ENCODE measurements at regions not wholly inside any gene's neighbourhood (a gene's known extent, or its start where the extent isn't known, plus 50 kb on each side); places are given as distances from the start of the nearest gene placed in this dataset.

GRCh38 chr13:90708128-90708527 lies 639.4 kb upstream of the MIR17HG start:
- no peak overlapping the region for H3K4me3 ChIP-seq
- no peaks in the 10 kb centered on the region for H3K36me3 ChIP-seq (ENCODE audit: insufficient read depth, low read length)
- TF ChIP-seq FOXP2 (optimal IDR thresholded peaks at IDR 0.05; ENCODE audit: control extremely low read depth, extremely low read length, insufficient read depth) (no peak), EZH2 (IDR thresholded peaks at IDR 0.05) (no peak), POLR2AphosphoS5 (IDR thresholded peaks at IDR 0.05; ENCODE audit: borderline replicate concordance, low read depth, low read length) (no peak)
- no peak overlapping the region for H3K9ac ChIP-seq (ENCODE audit: insufficient read length)
- no peak for DNase-seq (ENCODE audit: low read depth, low spot score)
- H3K27ac ChIP-seq, result no peak overlapping the region
- H3K9me3 ChIP-seq (ENCODE audit: low read depth, low read length), result no peaks in the 10 kb centered on the region

- Histone ChIP-seq H3K9me3 (ENCODE audit: low read depth, low read length) (no peaks in the 10 kb centered on the region), H3K36me3 (ENCODE audit: insufficient read depth, low read length) (no peaks in the 10 kb centered on the region), H3K9ac (ENCODE audit: insufficient read length) (no peak overlapping the region), H3K4me3 (no peak overlapping the region), H3K27ac (no peak overlapping the region)
- no peak for DNase-seq (ENCODE audit: low read depth, low spot score)
- TF ChIP-seq EZH2 (IDR thresholded peaks at IDR 0.05), result no peak
- TF ChIP-seq POLR2AphosphoS5 (IDR thresholded peaks at IDR 0.05; ENCODE audit: borderline replicate concordance, low read depth, low read length), result no peak
- no peak for TF ChIP-seq FOXP2 (optimal IDR thresholded peaks at IDR 0.05; ENCODE audit: control extremely low read depth, extremely low read length, insufficient read depth)
Measured at GRCh38 chr13:90709319-90709718, 638.2 kb upstream of the MIR17HG start.

GRCh38 chr13:90710164-90710759 lies 637.2 kb upstream of the MIR17HG start:
- Histone ChIP-seq H3K36me3 (ENCODE audit: insufficient read depth, low read length) (no peaks in the 10 kb centered on the region), H3K9ac (ENCODE audit: insufficient read length) (no peak overlapping the region), H3K9me3 (ENCODE audit: low read depth, low read length) (no peaks in the 10 kb centered on the region), H3K27ac (no peak overlapping the region), H3K4me3 (no peak overlapping the region)
- TF ChIP-seq FOXP2 (optimal IDR thresholded peaks at IDR 0.05; ENCODE audit: control extremely low read depth, extremely low read length, insufficient read depth) (no peak), EZH2 (IDR thresholded peaks at IDR 0.05) (no peak), POLR2AphosphoS5 (IDR thresholded peaks at IDR 0.05; ENCODE audit: borderline replicate concordance, low read depth, low read length) (no peak)
- DNase-seq (ENCODE audit: low read depth, low spot score), result no peak

GRCh38 chr13:90713441-90714133 lies 633.9 kb upstream of the MIR17HG start:
- Histone ChIP-seq H3K9ac (ENCODE audit: insufficient read length) (no peak overlapping the region), H3K4me3 (no peak overlapping the region), H3K27ac (no peak overlapping the region), H3K9me3 (ENCODE audit: low read depth, low read length) (no peaks in the 10 kb centered on the region), H3K36me3 (ENCODE audit: insufficient read depth, low read length) (no peaks in the 10 kb centered on the region)
- no peak for DNase-seq (ENCODE audit: low read depth, low spot score)
- TF ChIP-seq FOXP2 (optimal IDR thresholded peaks at IDR 0.05; ENCODE audit: control extremely low read depth, extremely low read length, insufficient read depth) (no peak), POLR2AphosphoS5 (IDR thresholded peaks at IDR 0.05; ENCODE audit: borderline replicate concordance, low read depth, low read length) (no peak), EZH2 (IDR thresholded peaks at IDR 0.05) (no peak)

- no peaks in the 10 kb centered on the region for H3K9me3 ChIP-seq (ENCODE audit: low read depth, low read length)
- H3K4me3 ChIP-seq, result no peak overlapping the region
- TF ChIP-seq EZH2 (IDR thresholded peaks at IDR 0.05) (no peak), POLR2AphosphoS5 (IDR thresholded peaks at IDR 0.05; ENCODE audit: borderline replicate concordance, low read depth, low read length) (no peak), FOXP2 (optimal IDR thresholded peaks at IDR 0.05; ENCODE audit: control extremely low read depth, extremely low read length, insufficient read depth) (no peak)
- DNase-seq (ENCODE audit: low read depth, low spot score), result no peak
- no peak overlapping the region for H3K27ac ChIP-seq
- no peak overlapping the region for H3K9ac ChIP-seq (ENCODE audit: insufficient read length)
- no peaks in the 10 kb centered on the region for H3K36me3 ChIP-seq (ENCODE audit: insufficient read depth, low read length)
Measured at GRCh38 chr13:90715485-90715884, 632.0 kb upstream of the MIR17HG start.

- H3K27ac ChIP-seq, result 0 out of 2 replicates have a peak overlapping the region, but pooled peaks have one; percentile 22
- DNase-seq (ENCODE audit: low read depth, low spot score), result no peak
- H3K9me3 ChIP-seq (ENCODE audit: low read depth, low read length), result no peaks in the 10 kb centered on the region
- H3K36me3 ChIP-seq (ENCODE audit: insufficient read depth, low read length), result no peaks in the 10 kb centered on the region
- H3K9ac ChIP-seq (ENCODE audit: insufficient read length), result peak overlapping the region; percentile 3
- H3K4me3 ChIP-seq, result no peak overlapping the region; the same call in 1 of the 2 replicates
- TF ChIP-seq EZH2 (IDR thresholded peaks at IDR 0.05) (no peak), POLR2AphosphoS5 (IDR thresholded peaks at IDR 0.05; ENCODE audit: borderline replicate concordance, low read depth, low read length) (no peak), FOXP2 (optimal IDR thresholded peaks at IDR 0.05; ENCODE audit: control extremely low read depth, extremely low read length, insufficient read depth) (no peak)
Measured at GRCh38 chr13:90717451-90717936, 630.0 kb upstream of the MIR17HG start.

GRCh38 chr13:90719461-90719860 lies 628.0 kb upstream of the MIR17HG start:
- DNase-seq (ENCODE audit: low read depth, low spot score), result no peak
- Histone ChIP-seq H3K27ac (no peak overlapping the region), H3K9me3 (ENCODE audit: low read depth, low read length) (no peaks in the 10 kb centered on the region), H3K4me3 (no peak overlapping the region), H3K9ac (ENCODE audit: insufficient read length) (no peak overlapping the region), H3K36me3 (ENCODE audit: insufficient read depth, low read length) (no peaks in the 10 kb centered on the region)
- TF ChIP-seq FOXP2 (optimal IDR thresholded peaks at IDR 0.05; ENCODE audit: control extremely low read depth, extremely low read length, insufficient read depth), result no peak

GRCh38 chr13:90721937-90722336 lies 625.5 kb upstream of the MIR17HG start:
- Histone ChIP-seq H3K4me3 (no peak overlapping the region), H3K9me3 (ENCODE audit: low read depth, low read length) (no peaks in the 10 kb centered on the region), H3K36me3 (ENCODE audit: insufficient read depth, low read length) (no peaks in the 10 kb centered on the region), H3K27ac (no peak overlapping the region), H3K9ac (ENCODE audit: insufficient read length) (no peak overlapping the region)
- no peak for DNase-seq (ENCODE audit: low read depth, low spot score)
- TF ChIP-seq FOXP2 (optimal IDR thresholded peaks at IDR 0.05; ENCODE audit: control extremely low read depth, extremely low read length, insufficient read depth) (no peak), EZH2 (IDR thresholded peaks at IDR 0.05) (no peak), POLR2AphosphoS5 (IDR thresholded peaks at IDR 0.05; ENCODE audit: borderline replicate concordance, low read depth, low read length) (no peak)
